ENCODE measurements at regions not wholly inside any gene's neighbourhood (a gene's known extent, or its start where the extent isn't known, plus 50 kb on each side); places are given as distances from the start of the nearest gene placed in this dataset.

DNA sequence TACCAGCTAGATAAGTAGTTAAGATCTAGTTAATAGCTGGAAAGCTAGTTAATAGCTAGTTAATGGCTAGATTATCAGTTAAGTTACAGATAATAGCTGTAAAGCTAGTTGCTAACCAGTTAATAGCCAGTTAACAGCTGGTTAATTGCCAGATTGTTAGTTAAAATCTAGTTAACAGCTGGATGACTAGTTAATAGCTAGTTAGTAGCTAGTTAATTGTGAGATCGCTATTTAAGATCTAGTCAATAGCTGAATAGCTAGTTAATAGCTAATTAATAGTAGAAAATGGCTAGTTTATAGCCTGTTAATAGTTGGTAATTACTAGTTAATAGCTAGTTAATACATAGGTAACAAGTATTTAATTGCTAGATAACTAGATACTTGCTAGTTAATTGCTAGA lies 630.5 kb upstream of the CT83 start:
- Histone ChIP-seq H3K4me3 (ENCODE audit: low read length) (no peak overlapping the region), H3K27ac (ENCODE audit: low read length) (no peak overlapping the region), H3K4me1 (ENCODE audit: insufficient read depth, low read length) (no peaks in the 10 kb centered on the region), H3K9ac (ENCODE audit: low read length) (no peak overlapping the region), H3K9me2 (replicated peaks; ENCODE audit: low read length) (no peaks in the 10 kb centered on the region), H3K79me2 (ENCODE audit: low read length) (no peaks in the 10 kb centered on the region), H3K4me2 (ENCODE audit: low read length) (no peak overlapping the region), H3K36me3 (ENCODE audit: low read depth, low read length) (no peaks in the 10 kb centered on the region), H3K27me3 (ENCODE audit: low read length) (no peaks in the 10 kb centered on the region), H3F3A (ENCODE audit: low read length, unreplicated experiment) (no peaks in the 10 kb centered on the region), H3K9me3 (ENCODE audit: low read length) (no peaks in the 10 kb centered on the region; the same call in 1 of the 2 replicates), H2AFZ (ENCODE audit: low read length) (no peak overlapping the region), H4K20me1 (ENCODE audit: low read length) (no peaks in the 10 kb centered on the region)
- ChIA-PET CTCF (no interaction called here), POLR2A (ENCODE audit: unreplicated experiment) (no interaction called here)
- DNase-seq (no peak), ATAC-seq (no peak)
- TF ChIP-seq EZH2phosphoT487 (IDR thresholded peaks at IDR 0.05; ENCODE audit: borderline replicate concordance, low read length): no peak
- TF ChIP-seq EZH2 (IDR thresholded peaks at IDR 0.05; ENCODE audit: low read length, unreplicated experiment): no peak
- TF ChIP-seq, protein P1, sequence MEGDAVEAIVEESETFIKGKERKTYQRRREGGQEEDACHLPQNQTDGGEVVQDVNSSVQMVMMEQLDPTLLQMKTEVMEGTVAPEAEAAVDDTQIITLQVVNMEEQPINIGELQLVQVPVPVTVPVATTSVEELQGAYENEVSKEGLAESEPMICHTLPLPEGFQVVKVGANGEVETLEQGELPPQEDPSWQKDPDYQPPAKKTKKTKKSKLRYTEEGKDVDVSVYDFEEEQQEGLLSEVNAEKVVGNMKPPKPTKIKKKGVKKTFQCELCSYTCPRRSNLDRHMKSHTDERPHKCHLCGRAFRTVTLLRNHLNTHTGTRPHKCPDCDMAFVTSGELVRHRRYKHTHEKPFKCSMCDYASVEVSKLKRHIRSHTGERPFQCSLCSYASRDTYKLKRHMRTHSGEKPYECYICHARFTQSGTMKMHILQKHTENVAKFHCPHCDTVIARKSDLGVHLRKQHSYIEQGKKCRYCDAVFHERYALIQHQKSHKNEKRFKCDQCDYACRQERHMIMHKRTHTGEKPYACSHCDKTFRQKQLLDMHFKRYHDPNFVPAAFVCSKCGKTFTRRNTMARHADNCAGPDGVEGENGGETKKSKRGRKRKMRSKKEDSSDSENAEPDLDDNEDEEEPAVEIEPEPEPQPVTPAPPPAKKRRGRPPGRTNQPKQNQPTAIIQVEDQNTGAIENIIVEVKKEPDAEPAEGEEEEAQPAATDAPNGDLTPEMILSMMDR (conservative IDR thresholded peaks at IDR 0.05; ENCODE audit: low read depth, low read length): no peak
- BruUV-seq (replicated peaks): no TSS peak
- intact Hi-C loops (cut with micrococcal nuclease): no loop called here

GRCh38 chrX:117092641-117093040 lies 629.9 kb upstream of the CT83 start:
- DNase-seq (no peak), ATAC-seq (no peak)
- Histone ChIP-seq H3K27me3 (ENCODE audit: low read length) (no peaks in the 10 kb centered on the region), H3K4me3 (ENCODE audit: low read length) (no peak overlapping the region), H3K36me3 (ENCODE audit: low read depth, low read length) (no peaks in the 10 kb centered on the region), H2AFZ (ENCODE audit: low read length) (no peak overlapping the region), H3K4me1 (ENCODE audit: insufficient read depth, low read length) (no peaks in the 10 kb centered on the region), H3K9ac (ENCODE audit: low read length) (no peak overlapping the region), H3K9me3 (ENCODE audit: low read length) (no peaks in the 10 kb centered on the region; the same call in 1 of the 2 replicates), H3F3A (ENCODE audit: low read length, unreplicated experiment) (no peaks in the 10 kb centered on the region), H3K9me2 (replicated peaks; ENCODE audit: low read length) (no peaks in the 10 kb centered on the region), H3K4me2 (ENCODE audit: low read length) (no peak overlapping the region), H4K20me1 (ENCODE audit: low read length) (no peaks in the 10 kb centered on the region), H3K79me2 (ENCODE audit: low read length) (no peaks in the 10 kb centered on the region), H3K27ac (ENCODE audit: low read length) (no peak overlapping the region)
- intact Hi-C loops (cut with micrococcal nuclease): no loop called here
- TF ChIP-seq, protein P1 (conservative IDR thresholded peaks at IDR 0.05; ENCODE audit: low read depth, low read length): no peak
- TF ChIP-seq EZH2phosphoT487 (IDR thresholded peaks at IDR 0.05; ENCODE audit: borderline replicate concordance, low read length) (no peak), EZH2 (IDR thresholded peaks at IDR 0.05; ENCODE audit: low read length, unreplicated experiment) (no peak)
- CTCF ChIA-PET: no interaction called here
- BruUV-seq (replicated peaks): no TSS peak
- POLR2A ChIA-PET (ENCODE audit: unreplicated experiment): no interaction called here

- no peaks in the 10 kb centered on the region for H3K79me2 ChIP-seq (ENCODE audit: low read length)
- ATAC-seq: no peak
- POLR2A ChIA-PET (ENCODE audit: unreplicated experiment): no interaction called here
- no peak overlapping the region for H3K4me2 ChIP-seq (ENCODE audit: low read length)
- no peak overlapping the region for H3K4me3 ChIP-seq (ENCODE audit: low read length)
- H3F3A ChIP-seq (ENCODE audit: low read length, unreplicated experiment): no peaks in the 10 kb centered on the region
- H3K27ac ChIP-seq (ENCODE audit: low read length): no peak overlapping the region
- no TSS peak for BruUV-seq (replicated peaks)
- TF ChIP-seq, protein P1 (conservative IDR thresholded peaks at IDR 0.05; ENCODE audit: low read depth, low read length): no peak
- no peaks in the 10 kb centered on the region for H3K9me3 ChIP-seq (ENCODE audit: low read length)
- no peaks in the 10 kb centered on the region for H3K27me3 ChIP-seq (ENCODE audit: low read length)
- H3K36me3 ChIP-seq (ENCODE audit: low read depth, low read length): no peaks in the 10 kb centered on the region
- H3K4me1 ChIP-seq (ENCODE audit: insufficient read depth, low read length): no peaks in the 10 kb centered on the region
- intact Hi-C loops (cut with micrococcal nuclease): no loop called here
- CTCF ChIA-PET: no interaction called here
- H2AFZ ChIP-seq (ENCODE audit: low read length): no peak overlapping the region
- H3K9me2 ChIP-seq (replicated peaks; ENCODE audit: low read length): no peaks in the 10 kb centered on the region
- DNase-seq: no peak
- no peaks in the 10 kb centered on the region for H4K20me1 ChIP-seq (ENCODE audit: low read length)
- H3K9ac ChIP-seq (ENCODE audit: low read length): no peak overlapping the region
These were observed 600.4 kb upstream of the CT83 start for GRCh38 chrX:117063224-117063623.
